GM12892 (cell line): ENCODE measurements at regions not wholly inside any gene's neighbourhood (a gene's known extent, or its start where the extent isn't known, plus 50 kb on each side); places are given as distances from the start of the nearest gene placed in this dataset.

ENCODE experiments used
- DNase-seq: peaks from one replicate; pipeline ENCODE4 v3.0.0; 2011; ENCODE audit not compliant: insufficient read length
- FAIRE-seq: peaks from 2 replicates; lab custom pipeline; 2011; peaks lifted over from hg19 to GRCh38; lab: Jason Lieb, UNC
- POLR2A ChIP-seq: IDR thresholded peaks from 2 replicates; pipeline ENCODE4 v1.6.1; 2011; ENCODE audit warnings: low read depth, low read length, control low read depth
- POLR2AphosphoS5 ChIP-seq: IDR thresholded peaks from 2 replicates; pipeline ENCODE4 v1.6.1; 2011; ENCODE audit warnings: low read depth, low read length, control low read depth
- TAF1 ChIP-seq: IDR thresholded peaks from 2 replicates; pipeline ENCODE4 v1.6.1; 2011; ENCODE audit warnings: low read depth, mild to moderate bottlenecking, control low read depth, low read length, borderline replicate concordance

- no peak for TF ChIP-seq TAF1
- no peak for TF ChIP-seq POLR2A
- no peak for TF ChIP-seq POLR2AphosphoS5
- no peak for DNase-seq
- FAIRE-seq: no peak
Measured at GRCh38 chr14:30129807-30130206, 202.2 kb upstream of the PRKD1 start.

- TF ChIP-seq POLR2A (no peak), TAF1 (no peak), POLR2AphosphoS5 (no peak)
- DNase-seq: no peak
- no peak for FAIRE-seq
Measured at GRCh38 chr14:30131581-30132097, 204.0 kb upstream of the PRKD1 start.

- TF ChIP-seq POLR2A (no peak), TAF1 (no peak), POLR2AphosphoS5 (no peak)
- FAIRE-seq (no peak), DNase-seq (no peak)
Measured at GRCh38 chr14:30132196-30132595, 204.5 kb upstream of the PRKD1 start.

- no peak for DNase-seq
- no peak for FAIRE-seq
- no peak for TF ChIP-seq POLR2AphosphoS5
- TF ChIP-seq POLR2A: no peak
- no peak for TF ChIP-seq TAF1
Measured at GRCh38 chr14:30134936-30135335, 207.3 kb upstream of the PRKD1 start.

GRCh38 chr14:30138567-30138966 is 210.9 kb upstream of the PRKD1 start:
- FAIRE-seq (no peak), DNase-seq (no peak)
- TF ChIP-seq POLR2A: no peak
- TF ChIP-seq POLR2AphosphoS5: no peak
- TF ChIP-seq TAF1: no peak

GRCh38 chr14:30142216-30142615 is 214.6 kb upstream of the PRKD1 start:
- FAIRE-seq (no peak), DNase-seq (no peak)
- TF ChIP-seq POLR2AphosphoS5 (no peak), POLR2A (no peak), TAF1 (no peak)

GRCh38 chr14:30143627-30144026 is 216.0 kb upstream of the PRKD1 start:
- no peak for DNase-seq
- FAIRE-seq: no peak
- TF ChIP-seq TAF1: no peak

GRCh38 chr14:30153717-30154116 is 226.1 kb upstream of the PRKD1 start:
- DNase-seq: no peak
- TF ChIP-seq POLR2AphosphoS5: no peak
- TF ChIP-seq POLR2A: no peak
- no peak for FAIRE-seq

- FAIRE-seq (no peak), DNase-seq (no peak)
- TF ChIP-seq TAF1 (no peak), POLR2A (no peak), POLR2AphosphoS5 (no peak)
Measured at GRCh38 chr14:30156571-30156970, 228.9 kb upstream of the PRKD1 start.

GRCh38 chr14:30158299-30158698 is 230.7 kb upstream of the PRKD1 start:
- TF ChIP-seq TAF1: no peak
- no peak for TF ChIP-seq POLR2A
- DNase-seq (no peak), FAIRE-seq (no peak)

GRCh38 chr14:30159374-30159773 is 231.7 kb upstream of the PRKD1 start:
- DNase-seq (no peak), FAIRE-seq (no peak)
- TF ChIP-seq POLR2A (no peak), TAF1 (no peak), POLR2AphosphoS5 (no peak)

GRCh38 chr14:30160608-30161007 is 233.0 kb upstream of the PRKD1 start:
- FAIRE-seq: no peak
- DNase-seq: no peak
- no peak for TF ChIP-seq POLR2AphosphoS5
- TF ChIP-seq TAF1: no peak
- no peak for TF ChIP-seq POLR2A

GRCh38 chr14:30162066-30162465 is 234.4 kb upstream of the PRKD1 start:
- FAIRE-seq (no peak), DNase-seq (no peak)
- no peak for TF ChIP-seq POLR2A
- no peak for TF ChIP-seq TAF1
- TF ChIP-seq POLR2AphosphoS5: no peak

- FAIRE-seq (no peak), DNase-seq (no peak)
- TF ChIP-seq POLR2AphosphoS5 (no peak), TAF1 (no peak), POLR2A (no peak)
Measured at GRCh38 chr14:30165255-30165654, 237.6 kb upstream of the PRKD1 start.
